Keratinocyte (primary cell): ENCODE measurements at regions not wholly inside any gene's neighbourhood (a gene's known extent, or its start where the extent isn't known, plus 50 kb on each side); places are given as distances from the start of the nearest gene placed in this dataset.

Source experiments
- CTCF ChIP-seq, 3 experiments: IDR thresholded peaks in 1 of 3; conservative IDR thresholded peaks in 1 of 3; optimal IDR thresholded peaks in 1 of 3; 2 replicates in 2 of 3; 3 replicates in 1 of 3; pipeline versions ENCODE3 to v1.5.1; 2011; ENCODE audit warnings: low read length in 3 of 3, mild to moderate bottlenecking in 3 of 3, moderate library complexity in 2 of 3, control low read depth in 1 of 3, inconsistent platforms in 1 of 3; ENCODE audit not compliant: insufficient read depth in 2 of 3; ENCODE audit errors: extremely low read depth in 1 of 3
- EZH2 ChIP-seq: IDR thresholded peaks from one replicate; pipeline ENCODE4 v1.6.1; 2012; ENCODE audit warnings: inconsistent platforms, mild to moderate bottlenecking, low read length, moderate library complexity

- no peak for TF ChIP-seq CTCF (optimal IDR thresholded peaks at IDR 0.05 in 1 of 3, IDR thresholded peaks at IDR 0.05 in 1 of 3, conservative IDR thresholded peaks at IDR 0.05 in 1 of 3; ENCODE audit: extremely low read depth in 1 of 3, insufficient read depth in 2 of 3, low read length in 3 of 3)
- no peak for TF ChIP-seq EZH2
These were observed 156.4 kb upstream of the MTPN start for GRCh38 chr7:136133551-136133950.
